Breast epithelium (tissue), 3 donors: ENCODE measurements at regions not wholly inside any gene's neighbourhood (a gene's known extent, or its start where the extent isn't known, plus 50 kb on each side); places are given as distances from the start of the nearest gene placed in this dataset.

Experiments used
- CTCF ChIP-seq, 3 donors: fragments of 450-650 bp; IDR thresholded peaks; one replicate each; pipeline ENCODE4 v1.5.1; 2016 to 2017; ENCODE audit warnings: antibody characterized with exemption in 3 of 3, mild to moderate bottlenecking in 3 of 3, moderate library complexity in 3 of 3
- POLR2A ChIP-seq: fragments of 450-650 bp; IDR thresholded peaks from one replicate; pipeline ENCODE4 v1.6.1; 2016; ENCODE audit warnings: antibody characterized with exemption, mild to moderate bottlenecking, moderate library complexity

GRCh38 chr10:4064489-4064888 is 279.5 kb upstream of the KLF6 start:
- TF ChIP-seq CTCF (IDR thresholded peaks at IDR 0.05) (no peak), POLR2A (no peak)
